ENCODE measurements at regions not wholly inside any gene's neighbourhood (a gene's known extent, or its start where the extent isn't known, plus 50 kb on each side); places are given as distances from the start of the nearest gene placed in this dataset.

- TF ChIP-seq MAX (IDR thresholded peaks at IDR 0.05) (no peak), EGR1 (IDR thresholded peaks at IDR 0.05; ENCODE audit: low read depth in 2 of 2) (no peak), CTCF (IDR thresholded peaks at IDR 0.05; ENCODE audit: low read depth, low read length, missing input control) (no peak), REST (IDR thresholded peaks at IDR 0.05) (no peak), YY1 (IDR thresholded peaks at IDR 0.05) (no peak), JUND (IDR thresholded peaks at IDR 0.05) (no peak), SP1 (IDR thresholded peaks at IDR 0.05) (no peak)
Measured at GRCh38 chr15:47356297-47356696, 361.0 kb upstream of the SEMA6D start.
